IMR-90 (cell line): ENCODE measurements at regions not wholly inside any gene's neighbourhood (a gene's known extent, or its start where the extent isn't known, plus 50 kb on each side); places are given as distances from the start of the nearest gene placed in this dataset.

Source experiments
- ATAC-seq: fragments of 200-7000 bp; cut with Tn5 transposase; 2 replicates; pipeline ENCODE4 v1.9.1; 2020; ENCODE audit warnings: low read depth, mild to moderate bottlenecking, moderate library complexity
- BruUV-seq: library from RNA; stranded (reverse); fragments of 400-500 nt; replicated peaks from 2 replicates; lab custom pipeline; 2021; lab: Mats Ljungman, UMichigan
- CTCF ChIA-PET: fragments of 300-600 bp; formaldehyde crosslinking; extraction: SDS; loops from one replicate; lab custom pipeline; 2021; ENCODE audit warnings: antibody characterized with exemption; lab: Yijun Ruan, JAX
- POLR2A ChIA-PET: fragments of 300-600 bp; sonication (Branson Sonifier 250); formaldehyde crosslinking; loops from one replicate; lab custom pipeline; 2022; ENCODE audit warnings: antibody characterized with exemption; ENCODE audit not compliant: unreplicated experiment; lab: Charles Lee
- DNase-seq: peaks from one replicate; pipeline ENCODE4 v3.0.0; 2013
- H2AFZ ChIP-seq: replicated peaks from 2 replicates; pipeline ENCODE3; 2013; ENCODE audit warnings: low read length, mild to moderate bottlenecking; ENCODE audit not compliant: poor library complexity
- H2AK5ac ChIP-seq: 2 replicates; pipeline ENCODE4 v1.6.1; 2013; ENCODE audit warnings: low read depth, low read length, inconsistent platforms
- H2AK9ac ChIP-seq: replicated peaks from 2 replicates; pipeline ENCODE3; 2013; ENCODE audit warnings: mild to moderate bottlenecking, low read depth, low read length, moderate library complexity; ENCODE audit not compliant: poor library complexity
- H2BK120ac ChIP-seq: 2 replicates; pipeline ENCODE4 v1.6.1; 2013; ENCODE audit warnings: low read depth, low read length, inconsistent platforms
- H2BK15ac ChIP-seq: 3 replicates; pipeline ENCODE4 v1.6.1; 2013; ENCODE audit warnings: low read depth, low read length, inconsistent platforms
- H2BK20ac ChIP-seq: 2 replicates; pipeline ENCODE4 v1.6.1; 2013; ENCODE audit warnings: low read depth, mild to moderate bottlenecking, inconsistent platforms, low read length, moderate library complexity
- H2BK5ac ChIP-seq: 2 replicates; pipeline ENCODE4 v1.6.1; 2013; ENCODE audit warnings: mild to moderate bottlenecking, low read depth, low read length, inconsistent platforms; ENCODE audit not compliant: poor library complexity, severe bottlenecking
- H3K14ac ChIP-seq: replicated peaks from 2 replicates; pipeline ENCODE4 v1.6.1; 2013; ENCODE audit warnings: low read depth, low read length, inconsistent platforms
- H3K18ac ChIP-seq: 2 replicates; pipeline ENCODE4 v1.6.1; 2013; ENCODE audit warnings: low read depth, low read length, control low read depth
- H3K23ac ChIP-seq: 2 replicates; pipeline ENCODE4 v1.6.1; 2013; ENCODE audit warnings: low read depth, low read length, inconsistent platforms
- H3K27ac ChIP-seq: 2 replicates; pipeline ENCODE4 v1.5.1; 2013; ENCODE audit warnings: mild to moderate bottlenecking, control low read depth, low read length; ENCODE audit not compliant: insufficient read depth
- H3K27me3 ChIP-seq: 2 replicates; pipeline ENCODE4 v1.6.1; 2013; ENCODE audit warnings: low read length; ENCODE audit not compliant: control insufficient read depth, insufficient read depth
- H3K36me3 ChIP-seq: 2 replicates; pipeline ENCODE4 v1.6.1; 2013; ENCODE audit warnings: low read length, mixed read lengths; ENCODE audit not compliant: control insufficient read depth, insufficient read depth
- H3K4ac ChIP-seq: 2 replicates; pipeline ENCODE4 v1.6.1; 2013; ENCODE audit warnings: low read depth, low read length, inconsistent platforms
- H3K4me1 ChIP-seq: 2 replicates; pipeline ENCODE4 v1.6.1; 2013; ENCODE audit warnings: low read length, mixed read lengths; ENCODE audit not compliant: control insufficient read depth, insufficient read depth
- H3K4me2 ChIP-seq: 2 replicates; pipeline ENCODE4 v1.6.1; 2013; ENCODE audit warnings: low read depth, mild to moderate bottlenecking, control low read depth, low read length, moderate library complexity
- H3K4me3 ChIP-seq: 2 replicates; pipeline ENCODE4 v1.5.1; 2013; ENCODE audit warnings: low read depth, mild to moderate bottlenecking, control low read depth, low read length, moderate library complexity; ENCODE audit not compliant: insufficient read depth
- H3K56ac ChIP-seq: 2 replicates; pipeline ENCODE4 v1.6.1; 2013; ENCODE audit warnings: low read length, inconsistent platforms; ENCODE audit not compliant: insufficient read depth; ENCODE audit errors: extremely low read depth
- H3K79me1 ChIP-seq, 2 experiments: 2 replicates each; pipeline ENCODE4 v1.6.1; 2013; ENCODE audit warnings: low read length in 2 of 2, inconsistent platforms in 1 of 2, low read depth in 1 of 2
- H3K9ac ChIP-seq: 2 replicates; pipeline ENCODE4 v1.6.1; 2013; ENCODE audit warnings: low read depth, low read length, control low read depth
- H3K9me1 ChIP-seq: 2 replicates; pipeline ENCODE4 v1.6.1; 2013; ENCODE audit warnings: low read length, inconsistent platforms; ENCODE audit not compliant: insufficient read depth
- H3K9me3 ChIP-seq: 2 replicates; pipeline ENCODE4 v1.6.1; 2013; ENCODE audit warnings: low read length; ENCODE audit not compliant: control insufficient read depth, insufficient read depth
- H4K20me1 ChIP-seq: 2 replicates; pipeline ENCODE4 v1.6.1; 2013; ENCODE audit warnings: low read length, inconsistent platforms; ENCODE audit not compliant: insufficient read depth
- H4K5ac ChIP-seq: 2 replicates; pipeline ENCODE4 v1.6.1; 2013; ENCODE audit warnings: mild to moderate bottlenecking, low read depth, low read length, control low read depth
- H4K8ac ChIP-seq, 2 experiments: 2 replicates each; pipeline ENCODE4 v1.6.1; 2013; ENCODE audit warnings: low read depth in 2 of 2, low read length in 2 of 2, control low read depth in 1 of 2, inconsistent platforms in 1 of 2
- H4K91ac ChIP-seq: 2 replicates; pipeline ENCODE4 v1.6.1; 2013; ENCODE audit warnings: low read depth, low read length, inconsistent platforms; ENCODE audit not compliant: insufficient read depth
- BHLHE40 ChIP-seq: fragments of 150-350 bp; IDR thresholded peaks from 2 replicates; pipeline ENCODE4 v1.6.1; 2016; ENCODE audit warnings: mild to moderate bottlenecking, low read depth, low read length
- CEBPB ChIP-seq: IDR thresholded peaks from 2 replicates; pipeline ENCODE4 v1.6.1; 2012; ENCODE audit warnings: low read depth, low read length, improper control_type of control experiment
- CHD1 ChIP-seq: IDR thresholded peaks from 2 replicates; pipeline ENCODE4 v1.6.1; 2012; ENCODE audit warnings: low read depth, low read length, improper control_type of control experiment
- FOS ChIP-seq: fragments of 150-350 bp; IDR thresholded peaks from 2 replicates; pipeline ENCODE4 v1.6.1; 2016; ENCODE audit warnings: low read depth, low read length
- MAFK ChIP-seq: IDR thresholded peaks from 2 replicates; pipeline ENCODE4 v1.6.1; 2012; ENCODE audit warnings: low read depth, low read length, improper control_type of control experiment
- MAZ ChIP-seq: IDR thresholded peaks from 2 replicates; pipeline ENCODE4 v1.6.1; 2012; ENCODE audit warnings: low read depth, mild to moderate bottlenecking, low read length, improper control_type of control experiment, moderate library complexity, borderline replicate concordance
- MXI1 ChIP-seq: IDR thresholded peaks from 2 replicates; pipeline ENCODE4 v1.6.1; 2012; ENCODE audit warnings: low read depth, mild to moderate bottlenecking, low read length, moderate library complexity, borderline replicate concordance
- NFE2L2 ChIP-seq: fragments of 150-350 bp; IDR thresholded peaks from 2 replicates; pipeline ENCODE4 v1.6.1; 2016; ENCODE audit warnings: low read depth, mild to moderate bottlenecking, low read length
- POLR2A ChIP-seq: IDR thresholded peaks from 2 replicates; pipeline ENCODE4 v1.6.1; 2012; ENCODE audit warnings: mild to moderate bottlenecking, low read depth, low read length
- RAD21 ChIP-seq: IDR thresholded peaks from 2 replicates; pipeline ENCODE4 v1.6.1; 2012; ENCODE audit warnings: low read length, improper control_type of control experiment
- RCOR1 ChIP-seq: IDR thresholded peaks from 2 replicates; pipeline ENCODE4 v1.6.1; 2012; ENCODE audit warnings: mild to moderate bottlenecking, low read length, improper control_type of control experiment; ENCODE audit not compliant: insufficient replicate concordance
- RFX5 ChIP-seq: IDR thresholded peaks from 2 replicates; pipeline ENCODE4 v1.8.0; 2012; ENCODE audit warnings: low read depth, mild to moderate bottlenecking, low read length, moderate library complexity
- SMC3 ChIP-seq: fragments of 150-350 bp; IDR thresholded peaks from 2 replicates; pipeline ENCODE4 v1.6.1; 2016; ENCODE audit warnings: low read depth, mild to moderate bottlenecking, antibody characterized with exemption, low read length, moderate library complexity
- dilution Hi-C: fragments of 300-500 bp; cut with HindIII; formaldehyde crosslinking; loops from one replicate; pipeline ENCODE4 v1.14.3; 2018; ENCODE audit warnings: low sequenced_read_pairs; ENCODE audit not compliant: unreplicated experiment
- in situ Hi-C: fragments of 300-500 bp; cut with MboI; formaldehyde crosslinking; loops from 3 replicates; pipeline ENCODE4 v1.14.3; 2019; ENCODE audit warnings: low sequenced_read_pairs, inconsistent platforms, mixed read lengths
- intact Hi-C: fragments of 100-400 bp; cut with micrococcal nuclease; formaldehyde crosslinking; loops from 2 replicates; pipeline ENCODE4 v1.10.0; 2022
- TF ChIP-seq, protein P1 (sequence below): fragments of 150-350 bp; IDR thresholded peaks from 2 replicates; pipeline ENCODE4 v1.6.1; 2017; ENCODE audit warnings: mild to moderate bottlenecking, antibody characterized with exemption, low read length, low read depth
- TF ChIP-seq, protein P2 (sequence below): fragments of 150-350 bp; IDR thresholded peaks from 2 replicates; pipeline ENCODE4 v1.6.1; 2016; ENCODE audit warnings: low read depth, mild to moderate bottlenecking, low read length, moderate library complexity, borderline replicate concordance
- TF ChIP-seq, protein P3 (sequence below): conservative IDR thresholded peaks from 2 replicates; pipeline ENCODE4 v1.5.1; 2012; ENCODE audit warnings: mild to moderate bottlenecking, low read depth, low read length, improper control_type of control experiment

DNA sequence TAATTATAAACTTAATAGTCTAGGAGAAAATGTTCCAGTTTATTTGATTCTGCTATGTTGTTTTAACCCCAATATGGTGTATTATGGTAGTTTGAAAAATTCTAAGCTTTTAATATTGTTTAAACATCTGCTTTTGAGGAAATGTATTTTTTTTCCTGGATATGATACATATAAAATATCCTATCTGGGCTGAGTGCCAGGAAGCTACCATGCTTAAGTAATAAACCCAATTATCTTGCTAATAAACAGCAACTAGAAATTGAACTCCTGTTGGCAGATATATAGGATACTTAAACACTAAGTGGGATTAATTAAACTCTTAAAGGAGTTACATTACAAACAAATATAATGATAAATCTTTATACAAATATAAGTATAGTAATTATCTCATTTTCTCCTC is 293.7 kb upstream of the GRM7 start:
- Histone ChIP-seq H3K4me3 (no peak overlapping the region), H3K9ac (no peak overlapping the region), H3K4me2 (no peak overlapping the region), H2BK5ac (no peak overlapping the region), H4K91ac (no peak overlapping the region), H4K5ac (no peak overlapping the region), H2AK5ac (no peak overlapping the region), H2AFZ (no peak overlapping the region), H3K23ac (no peak overlapping the region), H3K4me1 (no peaks in the 10 kb centered on the region), H3K56ac (no peak overlapping the region), H3K14ac (no peak overlapping the region), H3K9me1 (no peaks in the 10 kb centered on the region), H3K4ac (no peak overlapping the region), H3K36me3 (no peaks in the 10 kb centered on the region), H3K27me3 (no peaks in the 10 kb centered on the region), H2BK20ac (no peak overlapping the region), H2AK9ac (no peak overlapping the region), H4K8ac (no peak overlapping the region), H2BK120ac (no peak overlapping the region), H3K27ac (no peak overlapping the region), H3K9me3 (no peaks in the 10 kb centered on the region; the same call in 1 of the 2 replicates), H4K20me1 (no peaks in the 10 kb centered on the region), H3K18ac (no peak overlapping the region), H2BK15ac (no peak overlapping the region), H3K79me1 (no peaks in the 10 kb centered on the region)
- TF ChIP-seq FOS (no peak), CHD1 (no peak), MXI1 (no peak), NFE2L2 (no peak), MAZ (no peak), RCOR1 (no peak), RAD21 (no peak), SMC3 (no peak), BHLHE40 (no peak), CEBPB (no peak), POLR2A (no peak), MAFK (no peak), RFX5 (no peak)
- TF ChIP-seq, protein P1, sequence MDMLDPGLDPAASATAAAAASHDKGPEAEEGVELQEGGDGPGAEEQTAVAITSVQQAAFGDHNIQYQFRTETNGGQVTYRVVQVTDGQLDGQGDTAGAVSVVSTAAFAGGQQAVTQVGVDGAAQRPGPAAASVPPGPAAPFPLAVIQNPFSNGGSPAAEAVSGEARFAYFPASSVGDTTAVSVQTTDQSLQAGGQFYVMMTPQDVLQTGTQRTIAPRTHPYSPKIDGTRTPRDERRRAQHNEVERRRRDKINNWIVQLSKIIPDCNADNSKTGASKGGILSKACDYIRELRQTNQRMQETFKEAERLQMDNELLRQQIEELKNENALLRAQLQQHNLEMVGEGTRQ, result no peak
- TF ChIP-seq, protein P2, sequence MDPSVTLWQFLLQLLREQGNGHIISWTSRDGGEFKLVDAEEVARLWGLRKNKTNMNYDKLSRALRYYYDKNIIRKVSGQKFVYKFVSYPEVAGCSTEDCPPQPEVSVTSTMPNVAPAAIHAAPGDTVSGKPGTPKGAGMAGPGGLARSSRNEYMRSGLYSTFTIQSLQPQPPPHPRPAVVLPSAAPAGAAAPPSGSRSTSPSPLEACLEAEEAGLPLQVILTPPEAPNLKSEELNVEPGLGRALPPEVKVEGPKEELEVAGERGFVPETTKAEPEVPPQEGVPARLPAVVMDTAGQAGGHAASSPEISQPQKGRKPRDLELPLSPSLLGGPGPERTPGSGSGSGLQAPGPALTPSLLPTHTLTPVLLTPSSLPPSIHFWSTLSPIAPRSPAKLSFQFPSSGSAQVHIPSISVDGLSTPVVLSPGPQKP, result no peak
- TF ChIP-seq, protein P3, sequence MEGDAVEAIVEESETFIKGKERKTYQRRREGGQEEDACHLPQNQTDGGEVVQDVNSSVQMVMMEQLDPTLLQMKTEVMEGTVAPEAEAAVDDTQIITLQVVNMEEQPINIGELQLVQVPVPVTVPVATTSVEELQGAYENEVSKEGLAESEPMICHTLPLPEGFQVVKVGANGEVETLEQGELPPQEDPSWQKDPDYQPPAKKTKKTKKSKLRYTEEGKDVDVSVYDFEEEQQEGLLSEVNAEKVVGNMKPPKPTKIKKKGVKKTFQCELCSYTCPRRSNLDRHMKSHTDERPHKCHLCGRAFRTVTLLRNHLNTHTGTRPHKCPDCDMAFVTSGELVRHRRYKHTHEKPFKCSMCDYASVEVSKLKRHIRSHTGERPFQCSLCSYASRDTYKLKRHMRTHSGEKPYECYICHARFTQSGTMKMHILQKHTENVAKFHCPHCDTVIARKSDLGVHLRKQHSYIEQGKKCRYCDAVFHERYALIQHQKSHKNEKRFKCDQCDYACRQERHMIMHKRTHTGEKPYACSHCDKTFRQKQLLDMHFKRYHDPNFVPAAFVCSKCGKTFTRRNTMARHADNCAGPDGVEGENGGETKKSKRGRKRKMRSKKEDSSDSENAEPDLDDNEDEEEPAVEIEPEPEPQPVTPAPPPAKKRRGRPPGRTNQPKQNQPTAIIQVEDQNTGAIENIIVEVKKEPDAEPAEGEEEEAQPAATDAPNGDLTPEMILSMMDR, result no peak
- ATAC-seq (no peak), DNase-seq (no peak)
- intact Hi-C loops, result no loop called here
- POLR2A ChIA-PET, result no interaction called here
- in situ Hi-C loops, result no loop called here
- CTCF ChIA-PET, result no interaction called here
- BruUV-seq, result no TSS peak
- dilution Hi-C loops, result no loop called here
